Colonic mucosa (tissue), 4 donors: ENCODE measurements at regions not wholly inside any gene's neighbourhood (a gene's known extent, or its start where the extent isn't known, plus 50 kb on each side); places are given as distances from the start of the nearest gene placed in this dataset.

Experiments
- DNase-seq: peaks from one replicate; pipeline ENCODE4 v3.0.0-alpha.2; 2020
- H3K27ac ChIP-seq: fragments of 200-600 bp; one replicate; pipeline ENCODE4 v1.8.0; 2021
- H3K27me3 ChIP-seq: fragments of 200-600 bp; one replicate; pipeline ENCODE4 v1.8.0; 2021
- H3K36me3 ChIP-seq: fragments of 200-600 bp; one replicate; pipeline ENCODE4 v1.8.0; 2021
- H3K4me1 ChIP-seq: fragments of 200-600 bp; one replicate; pipeline ENCODE4 v1.8.0; 2021; ENCODE audit warnings: mild to moderate bottlenecking
- H3K4me3 ChIP-seq: fragments of 200-600 bp; one replicate; pipeline ENCODE4 v1.8.0; 2021
- H3K9ac ChIP-seq, 2 donors: one replicate each; pipeline ENCODE4 v1.7.0; 2013; ENCODE audit warnings: control low read depth in 2 of 2, low read depth in 2 of 2, low read length in 2 of 2
- H3K9me3 ChIP-seq: fragments of 200-600 bp; one replicate; pipeline ENCODE4 v1.8.0; 2021
- CTCF ChIP-seq: fragments of 200-600 bp; IDR thresholded peaks from one replicate; pipeline ENCODE4 v1.8.0; 2022; ENCODE audit warnings: antibody characterized with exemption, mild to moderate bottlenecking
- intact Hi-C: fragments of 100-400 bp; cut with DNase I; formaldehyde crosslinking; loops from one replicate; pipeline ENCODE4 v1.14.1; 2022
- donor health status: healthy.
- donor health status: DM: no; HTN: no; CAD: no.
- donor health status: DM: no; HTN: no; CAD: no.

- Histone ChIP-seq H3K27me3 (no peaks in the 10 kb centered on the region), H3K36me3 (no peaks in the 10 kb centered on the region), H3K9ac (no peak overlapping the region), H3K4me1 (no peaks in the 10 kb centered on the region), H3K27ac (no peak overlapping the region), H3K4me3 (no peak overlapping the region), H3K9me3 (no peaks in the 10 kb centered on the region)
- no peak for TF ChIP-seq CTCF
- no peak for DNase-seq
- intact Hi-C loops: no loop called here
Observed at GRCh38 chr15:62616746-62617145, 425.8 kb upstream of the TPM1 start.

GRCh38 chr15:62617741-62618140 lies 424.8 kb upstream of the TPM1 start:
- Histone ChIP-seq H3K9me3 (no peaks in the 10 kb centered on the region), H3K27me3 (no peaks in the 10 kb centered on the region), H3K36me3 (no peaks in the 10 kb centered on the region), H3K27ac (no peak overlapping the region), H3K4me1 (no peaks in the 10 kb centered on the region), H3K9ac (no peak overlapping the region), H3K4me3 (no peak overlapping the region)
- no peak for TF ChIP-seq CTCF
- intact Hi-C loops: no loop called here
- no peak for DNase-seq

- Histone ChIP-seq H3K27me3 (no peaks in the 10 kb centered on the region), H3K4me3 (no peak overlapping the region), H3K36me3 (no peaks in the 10 kb centered on the region), H3K9ac (no peak overlapping the region), H3K27ac (no peak overlapping the region), H3K9me3 (no peaks in the 10 kb centered on the region), H3K4me1 (no peaks in the 10 kb centered on the region)
- no peak for TF ChIP-seq CTCF
- DNase-seq: no peak
- intact Hi-C loops: no loop called here
Observed at GRCh38 chr15:62618432-62618831, 424.1 kb upstream of the TPM1 start.

- intact Hi-C loops: no loop called here
- Histone ChIP-seq H3K4me3 (no peak overlapping the region), H3K27ac (no peak overlapping the region), H3K9me3 (no peaks in the 10 kb centered on the region), H3K9ac (no peak overlapping the region), H3K36me3 (no peaks in the 10 kb centered on the region), H3K4me1 (no peaks in the 10 kb centered on the region), H3K27me3 (no peaks in the 10 kb centered on the region)
- DNase-seq: no peak
- no peak for TF ChIP-seq CTCF
Observed at GRCh38 chr15:62618846-62619504, 423.6 kb upstream of the TPM1 start.

GRCh38 chr15:62619526-62619925 lies 423.0 kb upstream of the TPM1 start:
- Histone ChIP-seq H3K27me3 (no peaks in the 10 kb centered on the region), H3K27ac (no peak overlapping the region), H3K9me3 (no peaks in the 10 kb centered on the region), H3K4me1 (no peaks in the 10 kb centered on the region), H3K4me3 (no peak overlapping the region), H3K9ac (no peak overlapping the region), H3K36me3 (no peaks in the 10 kb centered on the region)
- no peak for TF ChIP-seq CTCF
- no peak for DNase-seq
- intact Hi-C loops: no loop called here
